Dermis blood vessel endothelial cell (primary cell): ENCODE measurements at regions not wholly inside any gene's neighbourhood (a gene's known extent, or its start where the extent isn't known, plus 50 kb on each side); places are given as distances from the start of the nearest gene placed in this dataset.
"Not testable (repeated sequence)": the region's sequence is repeated elsewhere in the genome, so short reads cannot be mapped to it uniquely, and the experiment has no call there.

Experiments used
- DNase-seq: peaks from one replicate; pipeline ENCODE4 v3.0.0; 2010

DNA sequence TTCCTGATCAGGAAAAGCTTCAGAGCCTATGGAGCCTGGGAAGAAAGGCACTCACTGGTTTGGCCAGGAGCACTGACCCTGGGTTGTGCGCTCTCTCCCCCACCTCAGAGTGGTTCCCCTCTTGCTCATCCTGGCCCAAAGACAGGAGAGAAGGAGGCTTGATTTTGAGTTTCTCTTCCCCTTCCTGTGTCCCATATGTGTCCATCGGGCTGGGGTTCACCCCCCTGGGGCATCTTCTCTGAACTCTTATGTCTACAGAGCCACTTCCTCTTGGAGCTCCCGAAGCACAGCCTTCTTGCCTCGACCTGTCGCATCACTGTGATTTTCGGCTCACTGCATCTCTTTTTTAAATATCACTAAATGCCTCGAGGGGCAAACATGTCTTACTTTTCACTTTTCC, 692.3 kb downstream of the RNF144A start:
- no peak for DNase-seq

DNA sequence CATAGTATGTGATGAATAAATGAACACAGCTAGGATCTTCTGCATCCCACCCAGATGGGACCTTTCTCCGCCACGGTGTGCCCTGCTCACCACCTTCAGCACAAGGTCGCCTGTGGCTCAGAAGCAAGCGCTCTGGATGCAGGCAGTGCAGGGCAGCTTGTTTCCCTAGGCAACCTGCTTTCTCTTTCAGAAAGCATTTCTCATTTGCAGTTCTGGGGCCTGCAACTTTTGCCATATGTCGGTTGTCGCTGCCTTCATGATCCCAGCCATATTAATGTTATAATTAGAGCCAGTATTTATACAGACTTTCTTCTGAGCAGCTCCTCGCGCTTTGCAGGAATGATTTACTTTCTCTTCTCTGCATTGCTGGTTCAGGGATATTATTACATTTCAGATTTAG, 692.8 kb downstream of the RNF144A start:
- DNase-seq = no peak

DNA sequence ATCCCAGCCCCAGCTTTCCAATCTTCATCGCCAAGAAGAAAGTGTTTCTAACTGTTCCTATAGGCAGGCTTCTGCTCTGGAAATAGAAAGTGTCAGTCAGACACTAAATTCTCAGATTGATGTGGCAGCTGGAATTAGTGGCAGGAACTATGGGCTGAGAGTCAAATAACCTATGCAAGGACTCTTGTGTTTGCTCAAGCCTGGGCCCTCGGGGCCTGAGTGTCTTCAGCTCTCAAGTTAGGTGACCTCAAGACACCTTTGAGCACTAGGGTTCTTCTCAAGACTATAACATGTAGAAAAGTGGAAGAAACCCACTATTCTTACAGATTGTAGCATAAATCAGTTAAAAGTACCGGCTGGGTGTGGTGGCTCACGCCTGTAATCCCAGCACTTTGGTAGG, 694.5 kb downstream of the RNF144A start:
- DNase-seq = no peak

DNA sequence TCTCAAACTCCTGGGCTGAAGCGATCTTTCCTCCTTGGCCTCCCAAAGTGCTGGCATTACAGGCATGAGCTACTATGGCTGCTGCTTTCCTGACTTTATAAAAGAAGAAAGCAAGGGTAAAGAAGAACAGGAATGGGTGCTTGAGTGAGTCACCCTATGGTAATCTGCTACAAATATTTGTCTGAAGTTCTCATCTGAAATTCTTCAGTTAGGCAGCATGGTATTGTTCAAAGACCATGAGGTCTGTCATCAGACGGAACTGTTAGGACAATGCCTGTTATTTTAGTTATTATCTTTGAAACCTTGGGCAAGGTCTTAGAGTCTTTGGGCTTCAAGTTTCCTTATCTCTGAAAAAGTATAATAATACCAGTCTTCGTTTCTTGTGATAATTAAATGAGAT, 695.8 kb downstream of the RNF144A start:
- DNase-seq = no peak

DNA sequence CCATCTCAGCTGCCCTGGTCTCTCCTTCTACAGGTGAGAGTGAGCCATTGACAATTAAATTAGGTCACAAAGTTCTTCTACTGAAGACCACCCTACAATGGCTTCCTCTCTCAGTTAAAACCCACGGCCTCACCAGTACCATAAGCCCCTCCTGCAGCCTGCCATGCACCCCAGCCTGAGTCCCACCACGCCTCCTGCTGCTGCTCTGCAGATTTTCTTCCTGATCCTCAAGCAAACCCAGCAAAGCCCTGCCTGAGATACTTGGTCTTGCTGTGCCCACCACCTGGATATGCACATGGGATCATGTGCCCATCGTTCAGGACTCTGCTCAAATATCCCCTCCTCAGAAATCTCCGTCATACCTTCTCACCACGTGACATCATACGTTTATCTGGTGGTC, 696.6 kb downstream of the RNF144A start:
- DNase-seq = no peak

DNA sequence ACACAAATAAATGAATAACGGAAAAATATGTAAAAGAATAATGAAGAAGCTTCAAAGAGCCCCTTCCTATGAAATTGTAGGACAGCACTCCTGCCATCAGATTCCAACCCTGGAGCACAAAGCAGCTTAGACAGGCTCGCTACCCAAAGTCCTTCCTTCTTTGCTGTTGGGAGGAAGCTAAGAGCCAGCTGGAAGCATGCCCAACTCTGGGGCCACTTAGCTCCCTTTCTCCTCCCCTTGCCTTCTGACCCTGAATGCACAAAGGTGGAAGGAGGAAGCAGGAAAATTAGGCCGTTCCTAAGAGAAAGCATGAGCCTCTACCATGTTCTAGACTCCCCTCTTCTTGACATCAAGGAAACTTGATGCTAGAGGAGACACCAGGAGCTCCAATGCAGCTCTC, 700.8 kb downstream of the RNF144A start:
- DNase-seq = no peak

DNA sequence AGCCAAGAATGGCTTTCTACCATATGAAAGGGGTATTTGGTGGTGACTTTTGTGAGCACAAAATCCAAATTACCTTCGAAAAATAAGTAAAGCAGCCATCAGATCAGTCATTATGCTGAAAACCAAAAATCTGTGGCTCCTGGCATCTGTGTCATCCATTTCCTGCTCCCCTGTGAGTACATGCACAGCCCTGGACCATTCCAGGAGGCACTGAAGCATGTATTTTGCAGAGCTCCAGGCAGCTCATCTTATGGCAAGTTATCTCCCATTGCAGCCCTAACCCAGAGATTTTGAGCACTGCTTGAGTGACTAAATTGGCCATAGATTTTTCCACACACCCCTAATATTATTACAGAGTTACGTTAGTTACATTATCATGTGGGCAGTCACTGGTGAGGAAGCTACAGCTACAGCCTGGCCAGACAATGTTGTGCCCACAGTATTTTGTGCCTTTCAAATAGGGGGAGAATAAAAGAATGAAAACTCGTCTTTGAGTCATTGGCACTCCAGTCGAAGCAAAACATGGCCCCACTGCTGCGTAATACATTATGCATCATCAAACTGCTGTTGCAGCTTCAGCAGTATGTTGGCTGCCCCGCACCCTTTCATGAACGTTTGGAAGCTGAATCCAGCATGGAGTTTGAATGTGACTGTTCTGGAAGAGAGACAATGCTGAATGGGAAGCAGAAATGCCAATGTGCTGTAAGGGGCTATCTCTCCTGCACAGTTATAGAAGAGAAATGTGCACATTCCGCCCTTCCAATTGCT, 702.2 kb downstream of the RNF144A start:
- DNase-seq = no peak

DNA sequence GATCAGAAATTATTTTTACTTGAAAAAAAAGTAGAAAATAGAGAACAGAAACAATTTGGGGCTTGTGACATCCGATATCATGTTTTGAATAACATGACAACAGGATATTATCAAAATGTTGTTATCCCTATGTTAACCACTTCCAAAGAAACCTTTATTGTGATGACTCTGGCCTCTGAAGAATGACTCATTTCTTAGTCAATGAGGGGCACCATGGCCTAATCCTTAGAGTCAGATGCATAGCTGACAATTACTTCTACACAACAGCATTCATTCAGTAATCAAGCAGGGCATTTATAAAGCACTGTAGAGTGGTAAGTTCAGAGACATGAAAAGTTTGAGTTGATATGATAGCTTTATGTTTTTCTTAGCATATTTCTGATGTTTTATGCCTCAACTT, 703.0 kb downstream of the RNF144A start:
- DNase-seq = no peak

DNA sequence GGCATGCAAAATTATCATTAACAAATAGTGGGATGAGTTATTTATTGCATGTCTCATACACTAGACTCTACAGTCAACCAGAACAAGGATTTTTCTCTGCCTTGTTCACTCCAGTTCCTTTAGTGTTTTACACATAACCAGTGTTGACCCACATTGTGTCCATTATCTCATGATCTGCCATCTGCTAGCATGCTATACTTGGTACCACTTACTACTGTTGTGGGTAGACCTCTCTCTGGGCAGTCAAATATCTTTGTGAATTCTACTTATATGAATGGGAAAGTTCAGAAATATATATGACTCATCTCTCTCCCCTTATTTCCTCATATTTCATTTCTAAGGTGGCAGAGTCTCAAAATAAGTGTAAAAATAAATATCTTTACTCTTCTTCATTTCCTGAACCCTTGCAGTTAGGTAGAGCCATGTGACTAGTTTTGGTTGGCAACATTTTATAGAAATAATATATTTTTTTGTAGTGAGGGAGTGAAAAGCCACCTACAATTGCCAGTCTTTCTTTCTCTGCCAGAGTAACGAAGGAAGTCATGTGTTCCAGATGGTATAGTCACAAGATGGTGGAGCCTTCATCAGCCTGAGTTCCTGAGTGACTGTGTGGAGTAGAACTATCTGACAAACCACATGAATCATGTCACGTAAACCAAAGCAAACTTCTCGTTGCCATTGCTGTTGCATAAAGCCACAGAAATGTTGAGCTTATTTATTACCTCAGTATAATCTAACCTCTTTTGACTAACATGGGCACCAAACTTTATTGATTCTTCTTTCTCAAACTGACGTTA, 704.0 kb downstream of the RNF144A start:
- no peak for DNase-seq

DNA sequence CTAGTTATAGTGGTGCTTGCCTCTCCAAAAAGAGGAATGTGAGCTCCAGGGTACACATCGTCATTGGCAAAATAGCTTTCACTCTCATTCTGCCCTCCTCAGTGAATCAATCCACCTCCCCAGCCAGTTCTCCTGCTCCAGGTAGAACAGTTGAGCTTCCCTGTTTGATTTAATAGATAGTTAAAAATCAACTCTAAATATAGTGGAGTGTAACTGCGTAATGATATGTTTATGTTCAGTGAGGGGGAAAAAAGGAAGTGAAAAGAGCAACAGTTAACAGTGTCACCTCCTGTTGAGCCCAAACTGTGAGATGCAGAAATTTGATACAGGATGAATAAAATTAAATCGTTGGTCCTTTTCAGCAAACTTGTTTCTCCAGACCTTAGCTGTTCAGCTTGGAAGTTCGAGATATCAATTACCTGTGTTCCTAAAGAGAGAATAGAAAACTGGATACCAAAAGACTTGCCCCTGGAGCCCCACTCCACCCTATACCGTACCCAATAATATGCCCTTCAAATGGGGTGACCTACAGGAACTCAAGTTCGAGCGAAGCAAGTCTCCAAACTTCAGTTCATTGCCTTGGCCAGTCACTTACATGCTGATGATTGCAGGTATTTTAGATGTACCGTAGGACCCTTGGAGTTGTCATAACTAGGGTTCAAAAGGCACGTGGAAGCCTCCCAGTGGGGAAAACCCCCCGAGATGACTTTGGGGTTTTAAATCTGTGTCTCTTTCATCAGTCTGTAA, 708.4 kb downstream of the RNF144A start:
- DNase-seq = no peak

DNA sequence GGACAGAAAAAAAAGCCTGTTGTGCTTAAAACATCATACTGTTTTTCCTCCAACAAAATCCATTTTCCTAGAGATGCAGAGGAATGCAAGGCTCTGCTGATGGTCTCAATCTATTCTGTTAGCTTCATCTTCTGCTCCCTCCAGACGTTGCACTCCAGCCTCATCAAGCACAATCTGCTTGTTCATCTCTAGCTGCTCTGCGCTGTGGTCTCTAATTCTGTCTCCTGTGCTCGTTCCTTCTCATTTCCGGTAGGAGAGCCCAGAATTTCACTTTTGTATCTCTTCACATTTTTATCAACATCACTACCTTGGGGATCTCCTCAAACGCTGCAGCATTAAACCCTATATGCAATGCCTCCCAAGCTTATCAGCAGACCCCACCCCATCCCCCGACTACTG, 708.9 kb downstream of the RNF144A start:
- DNase-seq = no peak

DNA sequence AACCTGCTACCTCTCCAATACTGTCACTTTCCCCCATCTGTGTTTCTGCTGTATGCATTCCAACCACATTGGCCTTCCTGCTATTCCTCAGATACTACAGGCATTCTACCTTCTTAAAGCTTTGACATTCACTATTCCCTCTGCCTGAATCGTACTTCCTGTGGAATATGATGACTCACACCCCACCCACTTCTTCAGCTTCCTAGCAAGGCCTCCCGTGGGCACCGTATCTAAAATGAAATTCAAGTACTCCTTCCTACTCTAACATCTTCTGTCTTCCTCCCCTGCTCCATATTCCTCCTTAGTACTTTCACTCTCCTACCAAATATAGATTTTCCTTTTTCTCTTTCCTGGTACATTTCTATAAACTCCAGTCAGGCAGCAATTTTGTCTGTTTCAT, 710.4 kb downstream of the RNF144A start:
- DNase-seq = no peak

DNA sequence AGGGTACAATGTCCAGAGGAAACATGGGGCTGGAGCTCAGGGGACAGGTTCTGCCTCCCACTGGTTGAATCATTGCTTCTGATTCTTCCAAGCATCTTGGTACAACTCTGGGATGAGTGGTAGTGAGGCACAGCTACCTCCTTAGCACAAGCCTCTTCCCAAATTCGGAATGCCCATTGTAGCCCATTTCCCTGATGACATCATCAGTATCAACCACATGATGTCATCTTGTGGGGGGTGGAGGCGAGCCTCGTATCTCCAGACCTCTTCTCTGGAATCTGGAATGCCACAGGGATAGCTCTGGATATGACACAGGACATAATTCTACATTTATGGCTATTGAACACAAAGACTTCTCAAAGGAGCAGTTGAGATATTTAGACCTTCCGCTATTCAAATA, 715.2 kb downstream of the RNF144A start:
- DNase-seq = no peak

DNA sequence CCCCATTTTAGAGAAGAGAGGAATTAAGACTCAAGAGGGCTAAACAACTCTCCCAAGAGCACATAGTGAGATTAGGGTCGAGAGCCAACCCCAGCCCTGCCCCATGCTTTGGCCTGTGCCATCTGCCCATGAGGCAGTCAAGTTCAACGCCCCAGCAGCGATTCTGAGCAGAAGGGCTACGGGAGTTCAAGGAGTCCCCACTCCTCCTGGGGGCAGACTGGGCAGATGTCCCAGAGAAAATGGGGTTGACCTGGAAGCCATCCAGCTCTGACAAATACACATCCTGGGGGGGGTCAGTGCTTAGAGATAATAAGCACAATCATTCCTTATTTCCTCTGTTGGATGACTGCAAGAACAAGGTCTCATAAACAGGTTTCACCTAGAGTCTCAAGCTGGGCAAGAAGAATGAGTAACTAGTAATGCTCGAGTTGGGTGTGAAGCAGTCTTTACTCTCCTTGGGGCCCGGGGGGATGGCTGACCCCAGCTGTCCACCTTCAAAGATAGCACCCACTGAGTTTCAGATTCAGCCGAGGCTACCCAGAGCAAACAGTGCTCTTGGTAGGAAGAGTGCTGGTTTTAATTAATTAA, 716.4 kb downstream of the RNF144A start:
- DNase-seq = no peak

DNA sequence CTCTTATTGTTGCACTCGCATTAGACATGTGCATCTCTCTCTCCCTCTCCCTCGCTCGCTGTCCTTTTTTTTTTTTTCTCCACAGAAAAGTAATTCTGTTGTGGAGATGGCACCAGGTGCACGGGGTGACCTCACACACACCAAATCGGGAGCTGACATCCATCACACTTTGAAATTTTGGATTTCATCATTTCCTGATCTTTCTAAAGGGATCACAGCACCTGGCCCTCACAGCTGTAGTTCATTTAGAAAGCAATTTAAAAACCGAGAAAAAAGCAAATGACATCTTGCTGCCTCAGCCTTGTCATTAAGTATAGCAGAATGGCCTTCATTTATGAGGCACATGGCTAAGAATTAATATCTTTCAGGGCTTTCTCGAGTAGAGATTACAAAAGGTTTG, 717.2 kb downstream of the RNF144A start:
- DNase-seq = no peak

DNA sequence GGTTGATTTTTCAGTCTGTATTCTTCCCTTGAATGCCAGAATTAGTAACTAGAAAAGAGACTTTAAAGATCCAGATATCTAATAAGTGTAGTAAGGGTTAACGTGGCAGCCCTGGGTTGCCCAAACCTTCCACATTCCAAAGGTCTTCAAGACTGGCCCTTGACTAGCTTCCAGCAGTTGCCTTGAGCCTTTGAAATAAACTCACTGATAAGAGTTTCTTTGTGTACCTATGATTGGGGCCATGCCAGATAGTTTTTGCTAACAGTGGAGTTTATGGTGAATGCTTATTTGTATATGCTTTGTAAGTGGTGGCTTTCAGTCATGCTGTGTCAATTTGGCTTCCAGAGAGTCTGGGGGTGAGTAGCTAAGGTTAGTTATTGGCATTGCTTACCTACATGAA, 722.3 kb downstream of the RNF144A start:
- DNase-seq = no peak

DNA sequence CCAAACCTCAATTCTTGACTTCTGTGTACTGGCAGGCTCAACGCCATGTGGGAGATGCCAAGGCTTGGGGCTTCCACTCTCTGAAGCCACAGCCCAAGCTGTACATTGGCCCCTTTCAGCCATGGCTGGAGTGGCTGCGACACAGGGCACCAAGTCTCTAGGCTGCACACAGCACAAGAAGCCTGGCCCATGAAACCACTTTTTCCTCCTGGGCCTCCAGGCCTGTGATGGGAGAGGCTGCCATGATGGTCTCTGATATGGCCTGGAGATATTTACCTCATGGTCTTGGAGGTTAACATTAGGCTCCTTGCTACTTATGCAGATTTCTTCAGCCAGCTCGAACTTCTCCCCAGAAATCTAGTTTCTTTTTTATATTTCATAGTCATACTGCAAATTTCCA, 724.1 kb downstream of the RNF144A start:
- not testable (repeated sequence) for DNase-seq

DNA sequence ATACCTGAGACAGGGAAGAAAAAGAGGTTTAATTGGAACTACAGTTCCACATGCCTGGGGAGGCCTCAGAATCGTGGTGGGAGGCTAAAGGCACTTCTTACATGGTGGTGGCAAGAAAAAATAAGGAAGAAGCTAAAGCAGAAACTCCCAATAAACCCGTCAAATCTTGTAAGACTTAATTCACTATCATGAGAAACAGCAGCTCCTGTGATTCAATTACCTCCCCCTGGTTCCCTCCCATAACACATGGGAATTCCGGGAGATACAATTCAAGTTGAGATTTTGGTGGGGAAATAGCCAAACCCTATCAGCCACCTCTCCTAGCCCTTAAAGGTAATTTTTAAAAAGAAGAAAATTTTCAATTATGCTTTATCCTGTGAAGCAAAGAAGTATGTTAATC, 728.8 kb downstream of the RNF144A start:
- no peak for DNase-seq

DNA sequence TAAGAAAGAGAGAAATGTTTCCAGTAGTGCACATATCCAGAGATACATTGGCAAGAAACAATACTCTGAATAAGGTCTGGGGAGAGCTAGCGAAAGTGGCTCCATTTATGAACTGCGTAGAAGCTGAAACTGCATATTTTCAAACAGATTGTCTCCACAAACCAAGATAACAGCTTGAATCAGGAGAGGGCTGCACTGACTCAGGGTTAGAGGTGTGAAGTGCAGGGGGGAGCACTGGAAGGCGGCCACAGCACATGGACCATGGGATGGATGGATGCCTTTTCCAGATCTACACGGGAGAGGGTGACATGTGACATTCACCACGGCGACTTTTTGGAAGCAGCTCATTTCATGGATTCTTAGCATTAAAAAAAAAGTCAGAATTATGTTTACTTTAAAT, 729.4 kb downstream of the RNF144A start:
- no peak for DNase-seq

DNA sequence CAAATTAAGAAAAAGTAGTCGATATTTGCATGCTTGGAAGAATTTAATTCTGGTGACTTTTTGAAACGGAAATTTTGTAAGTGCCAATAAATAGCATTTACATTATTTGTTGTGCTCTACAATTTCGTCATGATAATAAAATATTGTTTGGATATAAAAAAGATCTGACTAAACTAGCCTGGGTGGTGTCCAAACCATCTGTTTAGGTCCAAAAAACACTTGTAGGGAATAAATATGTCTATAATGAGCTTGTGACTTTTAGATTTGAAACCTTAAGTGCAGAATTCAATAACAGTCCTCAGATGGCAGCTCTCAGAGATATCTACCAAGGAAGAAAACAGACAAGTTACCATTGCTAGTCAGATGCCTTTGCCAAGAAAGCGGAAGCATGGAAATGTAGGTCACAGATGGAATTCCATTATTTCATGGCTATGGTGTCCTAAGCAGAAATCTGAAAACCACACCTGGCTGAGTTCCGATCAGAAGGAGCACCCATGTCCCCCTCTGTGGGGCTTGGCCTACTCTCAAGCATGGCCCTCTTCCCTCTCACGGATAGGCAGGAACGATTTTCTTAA, 731.1 kb downstream of the RNF144A start:
- DNase-seq = no peak

DNA sequence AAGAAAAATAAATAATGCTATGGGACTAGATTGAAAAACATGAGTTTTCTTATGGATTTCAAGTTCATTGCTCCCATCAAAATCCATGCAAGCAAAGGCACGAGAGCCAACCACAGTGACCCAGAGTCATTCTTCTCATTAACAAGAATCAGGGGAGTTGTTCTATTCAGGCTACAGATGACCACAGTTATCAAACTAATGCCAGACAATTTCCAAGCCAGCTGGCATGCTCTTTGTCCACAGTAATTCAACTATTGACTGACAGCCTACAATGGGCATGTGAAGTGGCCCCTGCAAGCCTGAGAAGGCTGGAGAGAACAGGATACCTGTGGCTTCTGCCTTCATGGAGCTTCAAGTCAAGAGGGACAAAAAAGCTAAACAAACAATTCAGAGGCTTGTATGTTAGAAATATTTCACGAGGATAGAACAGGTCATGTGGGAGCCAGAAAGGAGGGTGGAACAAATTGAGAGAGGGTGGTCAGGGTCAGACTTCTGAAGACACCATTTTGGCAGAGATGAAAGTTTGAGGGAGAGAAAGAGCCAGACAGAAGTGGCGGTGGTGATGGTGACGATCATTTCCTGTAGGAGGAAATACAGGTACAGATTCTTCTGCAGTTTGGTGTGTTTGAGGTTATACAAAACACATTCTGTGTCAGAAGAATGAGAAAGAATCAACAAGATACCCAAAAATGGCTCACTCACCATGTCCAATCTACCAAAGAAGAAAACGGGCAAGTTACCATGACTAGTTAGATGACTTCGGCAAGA, 732.4 kb downstream of the RNF144A start:
- DNase-seq = no peak

DNA sequence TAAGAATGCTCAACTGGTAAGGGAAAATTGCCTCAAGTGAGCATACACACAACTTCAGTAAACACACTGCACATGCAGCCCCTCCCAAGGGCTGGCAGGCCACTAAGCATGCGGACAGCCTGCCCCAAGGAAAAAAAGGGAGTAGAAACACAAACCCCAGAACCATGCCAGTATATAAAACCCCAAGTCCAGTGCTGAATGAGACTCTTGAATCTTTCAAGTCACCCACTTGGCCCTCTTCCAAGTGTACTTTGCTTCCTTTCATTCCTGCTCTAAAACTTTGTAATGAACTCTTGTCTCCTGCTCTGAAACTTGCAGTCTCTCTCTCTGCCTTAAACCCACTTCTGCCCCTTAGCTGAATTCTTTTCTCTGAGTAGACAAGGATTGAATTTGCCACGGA, 736.4 kb downstream of the RNF144A start:
- DNase-seq = no peak
